ENCODE measurements at regions not wholly inside any gene's neighbourhood (a gene's known extent, or its start where the extent isn't known, plus 50 kb on each side); places are given as distances from the start of the nearest gene placed in this dataset.

- H3K27ac ChIP-seq: no peak overlapping the region
- no peak for TF ChIP-seq CTCF (IDR thresholded peaks at IDR 0.05)
- TF ChIP-seq ZFX (IDR thresholded peaks at IDR 0.05; ENCODE audit: borderline replicate concordance): no peak
Measured at GRCh38 chr16:51305337-51305736, 154.3 kb upstream of the SALL1 start.

GRCh38 chr16:51302042-51302441 lies 151.0 kb upstream of the SALL1 start:
- TF ChIP-seq ZFX (IDR thresholded peaks at IDR 0.05; ENCODE audit: borderline replicate concordance): no peak
- no peak for TF ChIP-seq CTCF (IDR thresholded peaks at IDR 0.05)
- H3K27ac ChIP-seq: no peak overlapping the region

- TF ChIP-seq ZFX (IDR thresholded peaks at IDR 0.05; ENCODE audit: borderline replicate concordance) (no peak), CTCF (IDR thresholded peaks at IDR 0.05) (no peak)
- H3K27ac ChIP-seq: no peak overlapping the region
Measured at GRCh38 chr16:51298800-51299199, 147.7 kb upstream of the SALL1 start.

GRCh38 chr16:51290442-51291285 lies 139.6 kb upstream of the SALL1 start:
- TF ChIP-seq CTCF (IDR thresholded peaks at IDR 0.05) (no peak), ZFX (IDR thresholded peaks at IDR 0.05; ENCODE audit: borderline replicate concordance) (no peak)
- H3K27ac ChIP-seq: no peak overlapping the region

GRCh38 chr16:51289336-51289735 lies 138.3 kb upstream of the SALL1 start:
- H3K27ac ChIP-seq: no peak overlapping the region

GRCh38 chr16:51287121-51287755 lies 136.2 kb upstream of the SALL1 start:
- TF ChIP-seq ZFX (IDR thresholded peaks at IDR 0.05; ENCODE audit: borderline replicate concordance) (no peak), CTCF (IDR thresholded peaks at IDR 0.05) (no peak)
- H3K27ac ChIP-seq: no peak overlapping the region

More at GRCh38 chr16:51289336-51289735, 138.3 kb upstream of the SALL1 start:
- TF ChIP-seq CTCF (IDR thresholded peaks at IDR 0.05) (no peak), ZFX (IDR thresholded peaks at IDR 0.05; ENCODE audit: borderline replicate concordance) (no peak)

- TF ChIP-seq ZFX (IDR thresholded peaks at IDR 0.05; ENCODE audit: borderline replicate concordance) (no peak), CTCF (IDR thresholded peaks at IDR 0.05) (no peak)
- no peak overlapping the region for H3K27ac ChIP-seq
Measured at GRCh38 chr16:51286272-51286671, 135.2 kb upstream of the SALL1 start.
